GM18870 (cell line): ENCODE measurements at regions not wholly inside any gene's neighbourhood (a gene's known extent, or its start where the extent isn't known, plus 50 kb on each side); places are given as distances from the start of the nearest gene placed in this dataset.
A peak's percentile ranks its signal among the peaks of the same experiment; 100 is the strongest.

Experiments
- ATAC-seq: cut with Tn5 transposase; IDR thresholded peaks from one replicate; pipeline ENCODE4 v1.9.1; 2021; ENCODE audit warnings: moderate library complexity; ENCODE audit not compliant: unreplicated experiment

- ATAC-seq: no peak
Measured at GRCh38 chr7:41834805-41835694, 132.2 kb upstream of the INHBA start.

- ATAC-seq: no peak
Measured at GRCh38 chr7:41832941-41833340, 130.1 kb upstream of the INHBA start.

- no peak for ATAC-seq
Measured at GRCh38 chr7:41830271-41830670, 127.4 kb upstream of the INHBA start.

- ATAC-seq: no peak
Measured at GRCh38 chr7:41828911-41829310, 126.0 kb upstream of the INHBA start.

- ATAC-seq: no peak
Measured at GRCh38 chr7:41826641-41827040, 123.8 kb upstream of the INHBA start.

- ATAC-seq: no peak
Measured at GRCh38 chr7:41825927-41826480, 123.1 kb upstream of the INHBA start.

- ATAC-seq: no peak
Measured at GRCh38 chr7:41824284-41824683, 121.4 kb upstream of the INHBA start.

GRCh38 chr7:41822259-41822817, 119.4 kb upstream of the INHBA start:
- no peak for ATAC-seq

GRCh38 chr7:41821521-41822213, 118.8 kb upstream of the INHBA start:
- no peak for ATAC-seq

GRCh38 chr7:41820111-41820671, 117.3 kb upstream of the INHBA start:
- no peak for ATAC-seq

- no peak for ATAC-seq
Measured at GRCh38 chr7:41819645-41820044, 116.8 kb upstream of the INHBA start.

- ATAC-seq: no peak
Measured at GRCh38 chr7:41818765-41819398, 116.0 kb upstream of the INHBA start.

- ATAC-seq: no peak
Measured at GRCh38 chr7:41817386-41817785, 114.5 kb upstream of the INHBA start.

GRCh38 chr7:41816111-41816510, 113.2 kb upstream of the INHBA start:
- no peak for ATAC-seq

- no peak for ATAC-seq
Measured at GRCh38 chr7:41814888-41815287, 112.0 kb upstream of the INHBA start.

- ATAC-seq: no peak
Measured at GRCh38 chr7:41813286-41813685, 110.4 kb upstream of the INHBA start.

GRCh38 chr7:41811941-41812340, 109.1 kb upstream of the INHBA start:
- no peak for ATAC-seq

GRCh38 chr7:41809940-41810576, 107.2 kb upstream of the INHBA start:
- peak; percentile 85 for ATAC-seq

GRCh38 chr7:41809529-41809939, 106.6 kb upstream of the INHBA start:
- ATAC-seq: no peak

- ATAC-seq: no peak
Measured at GRCh38 chr7:41809116-41809515, 106.2 kb upstream of the INHBA start.
